Stimulated activated CD4-positive, alpha-beta T cell treated with anti-CD3 and anti-CD28 coated beads, Interleukin-4, amount 100 ng/mL, for 4 hours (primary cell): ENCODE measurements at regions not wholly inside any gene's neighbourhood (a gene's known extent, or its start where the extent isn't known, plus 50 kb on each side); places are given as distances from the start of the nearest gene placed in this dataset.

ENCODE experiments used
- DNase-seq, 2 experiments: peaks; one replicate each; pipeline ENCODE4 v3.0.0-alpha.2; 2020

- DNase-seq: no peak
Measured at GRCh38 chr2:12391116-12391515, 325.6 kb upstream of the TRIB2 start.

GRCh38 chr2:12396699-12397098 is 320.0 kb upstream of the TRIB2 start:
- no peak for DNase-seq

GRCh38 chr2:12397854-12398253 is 318.9 kb upstream of the TRIB2 start:
- no peak for DNase-seq

GRCh38 chr2:12399240-12399639 is 317.5 kb upstream of the TRIB2 start:
- no peak for DNase-seq

GRCh38 chr2:12400543-12400942 is 316.2 kb upstream of the TRIB2 start:
- no peak for DNase-seq

GRCh38 chr2:12402440-12403139 is 314.1 kb upstream of the TRIB2 start:
- no peak for DNase-seq

GRCh38 chr2:12404497-12404896 is 312.2 kb upstream of the TRIB2 start:
- no peak for DNase-seq

GRCh38 chr2:12407160-12407559 is 309.6 kb upstream of the TRIB2 start:
- DNase-seq: no peak

- peak in 1 of 2 experiments; percentile 37 for DNase-seq
Measured at GRCh38 chr2:12412898-12413305, 303.8 kb upstream of the TRIB2 start.

GRCh38 chr2:12415536-12415935 is 301.2 kb upstream of the TRIB2 start:
- DNase-seq: no peak

- DNase-seq: peak; percentile 50 to 67
Measured at GRCh38 chr2:12416600-12416999, 300.1 kb upstream of the TRIB2 start.

GRCh38 chr2:12417786-12418185 is 298.9 kb upstream of the TRIB2 start:
- no peak for DNase-seq

GRCh38 chr2:12419803-12420202 is 296.9 kb upstream of the TRIB2 start:
- DNase-seq: no peak

- no peak for DNase-seq
Measured at GRCh38 chr2:12421046-12421445, 295.7 kb upstream of the TRIB2 start.

GRCh38 chr2:12424219-12424618 is 292.5 kb upstream of the TRIB2 start:
- no peak for DNase-seq

- no peak for DNase-seq
Measured at GRCh38 chr2:12424809-12425208, 291.9 kb upstream of the TRIB2 start.

- no peak for DNase-seq
Measured at GRCh38 chr2:12428324-12428723, 288.4 kb upstream of the TRIB2 start.

- DNase-seq: no peak
Measured at GRCh38 chr2:12428786-12429185, 287.9 kb upstream of the TRIB2 start.

GRCh38 chr2:12429779-12430406 is 286.8 kb upstream of the TRIB2 start:
- no peak for DNase-seq

GRCh38 chr2:12430407-12431133 is 286.2 kb upstream of the TRIB2 start:
- DNase-seq: peak; percentile 17 to 72

GRCh38 chr2:12432985-12433625 is 283.6 kb upstream of the TRIB2 start:
- no peak for DNase-seq

GRCh38 chr2:12433626-12433990 is 283.1 kb upstream of the TRIB2 start:
- DNase-seq: no peak

GRCh38 chr2:12434630-12435098 is 282.1 kb upstream of the TRIB2 start:
- no peak for DNase-seq
